Mammary epithelial cell (primary cell): ENCODE measurements at regions not wholly inside any gene's neighbourhood (a gene's known extent, or its start where the extent isn't known, plus 50 kb on each side); places are given as distances from the start of the nearest gene placed in this dataset.

ENCODE experiments used
- EZH2 ChIP-seq: IDR thresholded peaks from 2 replicates; pipeline ENCODE4 v1.6.1; 2012; ENCODE audit warnings: low read length, inconsistent platforms, borderline replicate concordance
- TF ChIP-seq, protein P1 (sequence below), 2 donors: IDR thresholded peaks in 1 of 2; conservative IDR thresholded peaks in 1 of 2; 2 replicates each; pipeline ENCODE4 v1.5.1; 2011 to 2012; ENCODE audit warnings: inconsistent platforms in 2 of 2, low read length in 2 of 2, mild to moderate bottlenecking in 2 of 2, control low read depth in 1 of 2, low read depth in 1 of 2; ENCODE audit not compliant: insufficient read depth in 1 of 2; ENCODE audit errors: extremely low read depth in 1 of 2

DNA sequence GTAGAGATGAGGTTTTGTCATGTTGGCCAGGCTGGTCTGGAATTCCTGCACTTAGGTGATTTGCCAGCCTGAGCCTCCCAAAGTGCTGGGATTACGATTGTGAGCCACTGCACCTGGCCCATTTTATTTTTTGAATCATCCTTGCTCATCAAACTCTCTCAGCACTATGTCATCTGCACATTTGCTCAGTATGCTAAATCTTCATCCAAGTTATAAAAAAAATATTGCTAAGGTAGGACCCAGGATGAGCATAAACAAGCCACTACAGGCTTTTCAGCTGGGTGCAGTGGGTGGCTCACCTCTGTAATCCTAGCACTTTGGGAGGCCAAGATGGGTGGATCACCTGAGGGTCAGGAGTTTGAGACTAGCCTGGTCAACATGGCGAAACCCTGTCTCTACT is 510.1 kb upstream of the LARGE1 start:
- TF ChIP-seq, protein P1, sequence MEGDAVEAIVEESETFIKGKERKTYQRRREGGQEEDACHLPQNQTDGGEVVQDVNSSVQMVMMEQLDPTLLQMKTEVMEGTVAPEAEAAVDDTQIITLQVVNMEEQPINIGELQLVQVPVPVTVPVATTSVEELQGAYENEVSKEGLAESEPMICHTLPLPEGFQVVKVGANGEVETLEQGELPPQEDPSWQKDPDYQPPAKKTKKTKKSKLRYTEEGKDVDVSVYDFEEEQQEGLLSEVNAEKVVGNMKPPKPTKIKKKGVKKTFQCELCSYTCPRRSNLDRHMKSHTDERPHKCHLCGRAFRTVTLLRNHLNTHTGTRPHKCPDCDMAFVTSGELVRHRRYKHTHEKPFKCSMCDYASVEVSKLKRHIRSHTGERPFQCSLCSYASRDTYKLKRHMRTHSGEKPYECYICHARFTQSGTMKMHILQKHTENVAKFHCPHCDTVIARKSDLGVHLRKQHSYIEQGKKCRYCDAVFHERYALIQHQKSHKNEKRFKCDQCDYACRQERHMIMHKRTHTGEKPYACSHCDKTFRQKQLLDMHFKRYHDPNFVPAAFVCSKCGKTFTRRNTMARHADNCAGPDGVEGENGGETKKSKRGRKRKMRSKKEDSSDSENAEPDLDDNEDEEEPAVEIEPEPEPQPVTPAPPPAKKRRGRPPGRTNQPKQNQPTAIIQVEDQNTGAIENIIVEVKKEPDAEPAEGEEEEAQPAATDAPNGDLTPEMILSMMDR (conservative IDR thresholded peaks at IDR 0.05 in 1 of 2, IDR thresholded peaks at IDR 0.05 in 1 of 2; ENCODE audit: extremely low read depth in 1 of 2, insufficient read depth in 1 of 2, low read depth in 1 of 2, low read length in 2 of 2): no peak
- TF ChIP-seq EZH2: no peak
